HEK293T (cell line): ENCODE measurements at regions not wholly inside any gene's neighbourhood (a gene's known extent, or its start where the extent isn't known, plus 50 kb on each side); places are given as distances from the start of the nearest gene placed in this dataset.

ENCODE experiments used
- CTCF ChIA-PET: fragments of 350-600 bp; formaldehyde crosslinking; extraction: SDS; loops from one replicate; lab custom pipeline; 2021; ENCODE audit warnings: antibody characterized with exemption, inconsistent platforms; lab: Yijun Ruan, JAX
- POLR2A ChIA-PET: fragments of 350-600 bp; formaldehyde crosslinking; extraction: SDS; loops from one replicate; lab custom pipeline; 2020; ENCODE audit warnings: antibody characterized with exemption, inconsistent platforms; lab: Yijun Ruan, JAX
- DNase-seq: peaks from one replicate; pipeline ENCODE4 v3.0.0; 2012; ENCODE audit warnings: mixed read lengths; ENCODE audit errors: extremely low spot score
- ARNT ChIP-seq: fragments of 450-650 bp; IDR thresholded peaks from 2 replicates; pipeline ENCODE4 v1.6.1; 2017; ENCODE audit warnings: mild to moderate bottlenecking
- BHLHE40 ChIP-seq: fragments of 450-650 bp; IDR thresholded peaks from 2 replicates; pipeline ENCODE4 v1.6.1; 2016; ENCODE audit warnings: mild to moderate bottlenecking, moderate library complexity, borderline replicate concordance
- CTBP1 ChIP-seq: fragments of 450-650 bp; IDR thresholded peaks from 2 replicates; pipeline ENCODE4 v1.6.1; 2016; ENCODE audit warnings: borderline replicate concordance
- ELF4 ChIP-seq: fragments of 450-650 bp; IDR thresholded peaks from 2 replicates; pipeline ENCODE4 v1.6.1; 2017; ENCODE audit warnings: antibody characterized with exemption
- FOXA1 ChIP-seq: fragments of 450-650 bp; IDR thresholded peaks from 2 replicates; pipeline ENCODE4 v1.6.1; 2016; ENCODE audit warnings: mild to moderate bottlenecking
- FOXK2 ChIP-seq: fragments of 450-650 bp; IDR thresholded peaks from 2 replicates; pipeline ENCODE4 v1.6.1; 2016; ENCODE audit warnings: mild to moderate bottlenecking
- FOXM1 ChIP-seq: fragments of 450-650 bp; IDR thresholded peaks from 2 replicates; pipeline ENCODE4 v1.6.1; 2017; ENCODE audit warnings: mild to moderate bottlenecking, borderline replicate concordance
- HDGF ChIP-seq: fragments of 450-650 bp; IDR thresholded peaks from 2 replicates; pipeline ENCODE4 v1.6.1; 2017; ENCODE audit warnings: antibody characterized with exemption, borderline replicate concordance
- L3MBTL2 ChIP-seq: fragments of 450-650 bp; conservative IDR thresholded peaks from 2 replicates; pipeline ENCODE4 v1.6.1; 2016; ENCODE audit warnings: mild to moderate bottlenecking
- LEF1 ChIP-seq: fragments of 450-650 bp; IDR thresholded peaks from 2 replicates; pipeline ENCODE4 v1.6.1; 2017; ENCODE audit warnings: mild to moderate bottlenecking, borderline replicate concordance
- NFRKB ChIP-seq: fragments of 450-650 bp; IDR thresholded peaks from 2 replicates; pipeline ENCODE4 v1.6.1; 2016; ENCODE audit warnings: mild to moderate bottlenecking, moderate library complexity
- SP1 ChIP-seq: fragments of 450-650 bp; IDR thresholded peaks from 2 replicates; pipeline ENCODE4 v1.6.1; 2017
- SUZ12 ChIP-seq: fragments of 450-650 bp; IDR thresholded peaks from 2 replicates; pipeline ENCODE4 v1.6.1; 2016; ENCODE audit warnings: mild to moderate bottlenecking
- TARDBP ChIP-seq: fragments of 450-650 bp; IDR thresholded peaks from 2 replicates; pipeline ENCODE4 v1.6.1; 2016
- ZNF384 ChIP-seq: fragments of 450-650 bp; IDR thresholded peaks from 2 replicates; pipeline ENCODE4 v1.6.1; 2016
- TF ChIP-seq, protein P1 (sequence below): fragments of 450-650 bp; IDR thresholded peaks from 2 replicates; pipeline ENCODE4 v1.6.1; 2016

DNA sequence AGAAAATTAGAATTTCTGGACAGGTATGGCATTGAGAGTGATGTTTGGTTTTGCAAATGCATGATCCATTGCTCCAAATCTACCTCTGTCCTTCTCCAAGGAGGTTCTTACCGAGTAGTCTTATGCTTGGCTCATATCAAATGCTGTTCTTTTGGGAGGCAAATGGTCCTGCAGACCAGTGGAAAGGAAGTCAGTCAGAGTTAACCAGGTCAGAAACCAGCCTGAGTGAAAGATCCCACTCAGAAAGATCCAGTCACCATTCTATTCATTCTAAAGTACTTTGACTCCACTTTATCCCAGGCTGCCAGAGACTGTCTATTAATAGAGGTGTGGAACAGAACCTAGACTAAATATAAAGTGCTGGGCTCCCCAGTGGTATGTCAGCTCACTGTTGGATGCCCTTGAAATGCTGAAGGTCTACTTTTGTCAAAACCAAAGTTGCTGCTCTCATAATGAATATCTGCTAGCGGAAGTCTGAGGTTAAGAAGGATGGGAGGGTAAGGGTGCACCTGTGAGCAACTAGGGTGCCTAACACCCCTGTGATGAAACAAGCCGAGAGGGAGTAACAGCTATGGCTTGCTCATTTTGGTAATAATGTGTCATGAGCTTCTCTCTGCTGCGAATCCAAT, 302.2 kb downstream of the ZNF608 start:
- POLR2A ChIA-PET: interaction anchor here (1.7 kb wide), 1 partner anchor 303 kb away, joined by 3 read pairs; no protein-coding TSS in a partner anchor
- CTCF ChIA-PET: no interaction called here
- no peak for DNase-seq
- no peak for TF ChIP-seq TARDBP
- TF ChIP-seq L3MBTL2: no peak
- TF ChIP-seq HDGF: no peak
- no peak for TF ChIP-seq FOXM1
- no peak for TF ChIP-seq NFRKB
- no peak for TF ChIP-seq SUZ12
- TF ChIP-seq ELF4: no peak
- no peak for TF ChIP-seq ARNT
- no peak for TF ChIP-seq FOXA1
- TF ChIP-seq CTBP1: no peak
- TF ChIP-seq, protein P1, sequence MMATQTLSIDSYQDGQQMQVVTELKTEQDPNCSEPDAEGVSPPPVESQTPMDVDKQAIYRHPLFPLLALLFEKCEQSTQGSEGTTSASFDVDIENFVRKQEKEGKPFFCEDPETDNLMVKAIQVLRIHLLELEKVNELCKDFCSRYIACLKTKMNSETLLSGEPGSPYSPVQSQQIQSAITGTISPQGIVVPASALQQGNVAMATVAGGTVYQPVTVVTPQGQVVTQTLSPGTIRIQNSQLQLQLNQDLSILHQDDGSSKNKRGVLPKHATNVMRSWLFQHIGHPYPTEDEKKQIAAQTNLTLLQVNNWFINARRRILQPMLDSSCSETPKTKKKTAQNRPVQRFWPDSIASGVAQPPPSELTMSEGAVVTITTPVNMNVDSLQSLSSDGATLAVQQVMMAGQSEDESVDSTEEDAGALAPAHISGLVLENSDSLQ: no peak
- no peak for TF ChIP-seq ZNF384
- TF ChIP-seq FOXK2: no peak
- TF ChIP-seq BHLHE40: no peak
- TF ChIP-seq SP1: no peak
- TF ChIP-seq LEF1: no peak

DNA sequence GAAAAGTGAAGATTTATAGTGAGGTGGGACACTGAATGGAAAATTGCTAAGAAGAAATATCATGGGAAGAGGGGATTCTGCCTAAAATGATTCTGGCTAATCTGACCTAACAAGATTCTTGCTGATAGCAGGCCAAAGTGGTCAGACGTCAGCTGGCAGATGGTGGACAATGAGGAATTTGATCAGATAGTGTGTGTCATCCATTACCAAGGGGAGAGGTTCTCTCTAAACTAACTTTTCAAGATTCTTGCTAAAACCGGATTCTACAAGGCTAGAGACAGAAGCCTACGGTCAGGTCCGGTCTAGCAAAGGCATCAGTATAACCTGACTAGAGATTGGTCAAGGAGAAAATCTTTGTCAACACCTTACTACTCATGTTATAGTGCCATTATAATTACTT, 306.0 kb downstream of the ZNF608 start:
- no peak for DNase-seq

DNA sequence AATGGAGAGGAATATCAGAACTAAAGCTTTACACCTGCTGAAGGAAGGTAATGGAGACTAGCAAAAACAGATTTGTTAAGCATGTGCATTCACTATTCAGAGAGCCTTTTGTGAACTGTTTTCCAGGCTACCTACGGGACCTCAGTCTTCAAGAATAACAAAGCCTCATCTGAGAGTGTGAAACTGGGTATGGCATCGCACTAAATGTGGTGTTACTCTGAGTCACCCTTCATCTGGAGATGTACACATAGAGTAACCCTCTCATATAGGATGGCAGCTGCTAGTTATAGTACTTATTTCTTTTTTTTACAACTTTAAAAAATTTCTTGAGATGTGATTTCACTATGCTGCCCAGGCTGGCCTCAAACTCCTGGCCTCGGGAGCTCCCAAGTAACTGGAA, 306.8 kb downstream of the ZNF608 start:
- TF ChIP-seq NFRKB (no peak), SP1 (no peak), FOXA1 (no peak), ELF4 (no peak), FOXM1 (no peak), TARDBP (no peak), ZNF384 (no peak), SUZ12 (no peak), FOXK2 (no peak), CTBP1 (no peak), HDGF (no peak), L3MBTL2 (no peak), BHLHE40 (no peak), ARNT (no peak), LEF1 (no peak)
- TF ChIP-seq, protein P1: no peak
- ChIA-PET POLR2A (no interaction called here), CTCF (interaction anchor here (0.6 kb wide), 2 partner anchors 9 to 1898 kb away, joined by 3 read pairs; no protein-coding TSS in a partner anchor)
- DNase-seq: no peak

More for the DNA sequence above, 306.0 kb downstream of the ZNF608 start:
- POLR2A ChIA-PET: no interaction called here
- no peak for TF ChIP-seq SP1
- TF ChIP-seq FOXA1: no peak
- no peak for TF ChIP-seq HDGF
- TF ChIP-seq TARDBP: no peak
- TF ChIP-seq, protein P1: no peak
- TF ChIP-seq CTBP1: no peak
- TF ChIP-seq NFRKB: no peak
- no peak for TF ChIP-seq LEF1
- TF ChIP-seq ARNT: no peak
- no peak for TF ChIP-seq L3MBTL2
- TF ChIP-seq SUZ12: no peak
- TF ChIP-seq BHLHE40: no peak
- TF ChIP-seq ELF4: no peak
- no peak for TF ChIP-seq FOXK2
- no peak for TF ChIP-seq FOXM1
- no peak for TF ChIP-seq ZNF384
- CTCF ChIA-PET: no interaction called here

DNA sequence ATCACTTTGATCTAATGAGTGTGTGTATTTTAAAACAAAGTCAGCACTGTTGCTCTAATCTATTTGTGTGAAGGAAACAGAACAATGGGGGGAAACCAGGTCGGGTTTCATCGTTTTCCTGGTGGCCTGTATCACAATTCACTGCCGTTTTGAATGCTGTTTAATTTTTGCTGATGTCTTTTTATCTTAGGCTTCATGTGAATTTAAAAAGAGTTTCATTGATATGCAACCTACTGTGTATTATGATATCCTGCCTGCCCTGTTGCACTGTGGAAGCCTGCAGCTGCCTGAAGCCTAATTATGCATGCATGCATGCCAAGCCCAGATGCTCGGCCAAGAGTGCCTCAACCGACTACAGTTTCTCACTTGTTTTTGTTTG, 307.5 kb downstream of the ZNF608 start:
- POLR2A ChIA-PET: no interaction called here
- CTCF ChIA-PET: no interaction called here
- TF ChIP-seq HDGF (no peak), ARNT (no peak), NFRKB (no peak), LEF1 (no peak), ZNF384 (no peak)
- no peak for DNase-seq

DNA sequence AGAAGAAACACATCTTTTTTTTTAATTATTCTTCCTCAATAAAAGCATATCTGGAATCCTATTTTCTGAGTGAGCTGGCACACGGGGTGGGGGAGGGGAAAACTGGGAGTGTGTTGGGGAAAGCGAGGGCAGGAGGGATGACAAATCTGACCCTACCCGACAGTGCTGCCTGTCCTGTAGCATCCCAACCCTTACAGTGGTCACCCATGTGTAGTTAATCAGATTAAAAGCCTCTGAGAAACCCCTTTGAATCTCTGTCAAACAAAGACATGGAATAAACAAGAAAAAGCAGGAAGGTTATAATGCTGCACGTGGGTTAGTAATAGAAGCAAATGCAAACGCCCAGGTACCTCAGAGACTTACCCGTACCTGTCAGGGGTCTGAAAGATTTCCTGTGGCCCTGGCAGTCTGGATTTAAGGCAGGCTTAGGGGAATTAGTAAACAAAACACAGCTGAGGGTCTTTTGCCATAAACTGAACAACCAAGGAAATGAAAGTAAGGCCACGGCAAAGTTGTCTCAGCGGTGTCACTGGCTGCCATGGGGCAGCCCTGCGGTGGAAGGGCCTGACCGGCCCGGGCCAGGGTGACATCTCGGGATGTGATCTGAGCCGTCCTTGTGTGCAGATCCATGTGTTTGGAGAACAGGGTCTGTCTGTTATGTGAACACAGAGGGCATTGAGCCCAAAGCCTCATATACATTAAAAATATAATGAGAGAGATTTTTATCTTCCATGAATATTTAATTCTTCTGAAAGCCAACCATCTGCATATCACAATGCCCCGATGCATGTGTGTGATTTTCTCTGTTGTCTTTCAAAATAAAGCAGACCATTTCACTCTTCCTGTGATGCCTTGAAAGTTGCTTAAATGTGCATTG, 308.2 kb downstream of the ZNF608 start:
- ChIA-PET POLR2A (no interaction called here), CTCF (no interaction called here)
- DNase-seq: no peak
- no peak for TF ChIP-seq CTBP1
- TF ChIP-seq FOXM1: no peak
- TF ChIP-seq LEF1: no peak

DNA sequence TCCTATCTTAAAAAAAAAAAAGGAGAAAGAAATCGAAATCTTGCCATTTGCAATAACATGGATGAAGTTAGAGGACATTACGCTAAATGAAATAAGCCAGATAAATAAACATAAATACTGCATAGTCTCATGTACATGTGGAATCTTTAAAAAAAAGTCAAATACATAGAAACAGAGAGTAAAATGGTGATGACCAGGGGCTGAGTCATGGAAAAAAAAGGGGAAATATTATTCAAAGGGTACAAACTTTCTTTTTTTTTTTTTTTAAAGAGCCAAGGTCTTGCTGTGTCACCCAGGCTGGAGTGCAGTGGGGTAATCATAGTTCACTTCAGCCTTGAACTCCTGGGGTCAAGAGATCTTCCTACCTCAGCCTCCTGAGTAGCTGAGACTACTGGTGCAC, 310.1 kb downstream of the ZNF608 start:
- POLR2A ChIA-PET: no interaction called here
- no peak for DNase-seq
- CTCF ChIA-PET: no interaction called here
- TF ChIP-seq CTBP1 (no peak), FOXM1 (no peak), SUZ12 (no peak), NFRKB (no peak), FOXA1 (no peak), ARNT (no peak)
